WTC11 (cell line): ENCODE measurements at regions not wholly inside any gene's neighbourhood (a gene's known extent, or its start where the extent isn't known, plus 50 kb on each side); places are given as distances from the start of the nearest gene placed in this dataset.

Experiments
- ATAC-seq: fragments of 200-7000 bp; cut with Tn5 transposase; 2 replicates; pipeline ENCODE4 v1.10.0; 2021; ENCODE audit warnings: mild to moderate bottlenecking, moderate library complexity
- CTCF ChIA-PET: fragments of 300-600 bp; sonication (Branson Sonifier 250); formaldehyde crosslinking; loops from one replicate; lab custom pipeline; 2021; ENCODE audit warnings: antibody characterized with exemption; lab: Charles Lee
- POLR2A ChIA-PET: fragments of 350-600 bp; sonication (Branson Sonifier 250); formaldehyde crosslinking; loops from one replicate; lab custom pipeline; 2021; ENCODE audit warnings: antibody characterized with exemption; lab: Charles Lee
- DNase-seq: peaks from one replicate; pipeline ENCODE4 v3.0.0; 2021; ENCODE audit warnings: low spot score
- H3K27ac Mint-ChIP-seq: 2 replicates; pipeline ENCODE4 v1.8.0; 2021; ENCODE audit warnings: mixed read lengths
- H3K27me3 Mint-ChIP-seq: 2 replicates; pipeline ENCODE4 v1.8.0; 2021; ENCODE audit warnings: low read depth, mild to moderate bottlenecking, moderate library complexity, mixed read lengths
- H3K36me3 Mint-ChIP-seq: 2 replicates; pipeline ENCODE4 v1.8.0; 2021; ENCODE audit warnings: mixed read lengths
- H3K4me1 Mint-ChIP-seq: 2 replicates; pipeline ENCODE4 v1.8.0; 2022; ENCODE audit warnings: mixed read lengths
- H3K4me3 Mint-ChIP-seq: 2 replicates; pipeline ENCODE4 v1.8.0; 2021; ENCODE audit warnings: mild to moderate bottlenecking, moderate library complexity, mixed read lengths
- H3K9me3 Mint-ChIP-seq: 2 replicates; pipeline ENCODE4 v1.8.0; 2021; ENCODE audit warnings: mixed read lengths
- FOXK1 ChIP-seq: sonication (generic); formaldehyde crosslinking; IDR thresholded peaks from 2 replicates; pipeline ENCODE4 v1.8.0; 2022; ENCODE audit warnings: mild to moderate bottlenecking, moderate library complexity, missing genetic modification reagents
- GABPB1 ChIP-seq: sonication (generic); formaldehyde crosslinking; IDR thresholded peaks from 2 replicates; pipeline ENCODE4 v1.8.1; 2023; ENCODE audit warnings: mild to moderate bottlenecking, missing genetic modification reagents
- JAZF1 ChIP-seq: fragments of 250-450 bp; sonication (Bioruptor Pico); IDR thresholded peaks from 2 replicates; pipeline ENCODE4 v1.9.0; 2021; ENCODE audit warnings: moderate library complexity, mild to moderate bottlenecking, inconsistent platforms
- NR2C2 ChIP-seq: sonication (generic); formaldehyde crosslinking; IDR thresholded peaks from 2 replicates; pipeline ENCODE4 v1.8.0; 2022; ENCODE audit warnings: mild to moderate bottlenecking, missing genetic modification reagents
- SMAD3 ChIP-seq: sonication (generic); formaldehyde crosslinking; IDR thresholded peaks from 2 replicates; pipeline ENCODE4 v1.8.0; 2022; ENCODE audit warnings: missing genetic modification reagents, mild to moderate bottlenecking, borderline replicate concordance
- SOX15 ChIP-seq: fragments of 250-450 bp; sonication (Bioruptor Pico); IDR thresholded peaks from 2 replicates; pipeline ENCODE4 v1.9.0; 2021; ENCODE audit warnings: mild to moderate bottlenecking
- TEAD1 ChIP-seq: sonication (generic); formaldehyde crosslinking; IDR thresholded peaks from 2 replicates; pipeline ENCODE4 v1.8.0; 2022; ENCODE audit warnings: mild to moderate bottlenecking, missing genetic modification reagents
- ZNF121 ChIP-seq: sonication (generic); formaldehyde crosslinking; IDR thresholded peaks from 2 replicates; pipeline ENCODE4 v1.8.0; 2023; ENCODE audit warnings: missing genetic modification reagents
- ZNF396 ChIP-seq: fragments of 250-450 bp; sonication (Bioruptor Pico); IDR thresholded peaks from 2 replicates; pipeline ENCODE4 v1.8.0; 2021; ENCODE audit warnings: mild to moderate bottlenecking, moderate library complexity, borderline replicate concordance
- TF ChIP-seq, protein P1 (sequence below): sonication (generic); formaldehyde crosslinking; IDR thresholded peaks from 2 replicates; pipeline ENCODE4 v1.8.0; 2022; ENCODE audit warnings: mild to moderate bottlenecking, missing genetic modification reagents
- TF ChIP-seq, protein P2 (sequence below): fragments of 200-600 bp; IDR thresholded peaks from 2 replicates; pipeline ENCODE4 v1.8.0; 2022; ENCODE audit warnings: antibody characterized with exemption
- TF ChIP-seq, protein P3 (sequence below): sonication (generic); formaldehyde crosslinking; IDR thresholded peaks from 2 replicates; pipeline ENCODE4 v1.8.1; 2023; ENCODE audit warnings: mild to moderate bottlenecking, moderate library complexity, missing genetic modification reagents
- TF ChIP-seq, protein P4 (sequence below): sonication (generic); formaldehyde crosslinking; IDR thresholded peaks from 2 replicates; pipeline ENCODE4 v1.8.1; 2023; ENCODE audit warnings: mild to moderate bottlenecking, missing genetic modification reagents
- TF ChIP-seq, protein P5 (sequence below): fragments of 250-450 bp; sonication (Bioruptor Pico); conservative IDR thresholded peaks from 2 replicates; pipeline ENCODE4 v1.9.0; 2021; ENCODE audit warnings: mild to moderate bottlenecking
- TF ChIP-seq, protein P6 (sequence below): fragments of 250-450 bp; sonication (Bioruptor Pico); IDR thresholded peaks from 2 replicates; pipeline ENCODE4 v1.9.0; 2021; ENCODE audit warnings: moderate library complexity, mild to moderate bottlenecking, inconsistent platforms, borderline replicate concordance
- TF ChIP-seq, protein P7 (sequence below): sonication (generic); formaldehyde crosslinking; IDR thresholded peaks from 2 replicates; pipeline ENCODE4 v1.8.0; 2023; ENCODE audit warnings: missing genetic modification reagents

DNA sequence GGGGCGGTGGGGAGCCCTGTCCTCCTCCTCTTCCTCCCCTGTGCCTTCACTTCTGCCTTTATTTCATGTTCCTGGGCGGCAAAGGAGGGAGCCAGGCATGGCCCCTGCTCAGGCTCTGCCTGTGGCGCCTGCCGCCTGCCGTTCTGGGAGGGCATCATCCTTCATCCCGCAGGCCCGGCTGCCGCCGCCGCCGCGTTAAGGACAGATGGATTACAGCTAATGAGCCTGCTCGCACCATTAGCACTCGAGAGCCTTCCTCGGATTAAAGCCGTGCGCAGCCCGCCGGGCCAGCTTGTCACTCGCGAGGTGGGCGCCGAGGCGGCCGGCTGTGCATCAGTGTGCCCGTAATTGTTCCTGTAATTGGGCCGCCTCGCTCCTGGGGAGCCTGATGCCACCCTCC lies 127.7 kb upstream of the GSE1 start:
- CTCF ChIA-PET = interaction anchor here (0.7 to 1.2 kb wide), 3 partner anchors 94 to 147 kb away, joined by 3 to 5 read pairs (median 4); no protein-coding TSS in a partner anchor
- DNase-seq = no peak
- Mint-ChIP-seq H3K36me3 (no peaks in the 10 kb centered on the region), H3K27ac (no peak overlapping the region), H3K9me3 (no peaks in the 10 kb centered on the region), H3K4me1 (0 out of 2 replicates have a peak, but pooled peaks cover 7% of the 10 kb centered on the region), H3K27me3 (no peaks in the 10 kb centered on the region), H3K4me3 (no peak overlapping the region)
- no peak for TF ChIP-seq FOXK1 (CRISPR knock-in tag)
- TF ChIP-seq SMAD3 = no peak
- TF ChIP-seq SOX15 = no peak
- TF ChIP-seq ZNF396 = no peak
- TF ChIP-seq, protein P1, sequence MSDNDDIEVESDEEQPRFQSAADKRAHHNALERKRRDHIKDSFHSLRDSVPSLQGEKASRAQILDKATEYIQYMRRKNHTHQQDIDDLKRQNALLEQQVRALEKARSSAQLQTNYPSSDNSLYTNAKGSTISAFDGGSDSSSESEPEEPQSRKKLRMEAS (CRISPR knock-in tag) = no peak
- TF ChIP-seq, protein P2, sequence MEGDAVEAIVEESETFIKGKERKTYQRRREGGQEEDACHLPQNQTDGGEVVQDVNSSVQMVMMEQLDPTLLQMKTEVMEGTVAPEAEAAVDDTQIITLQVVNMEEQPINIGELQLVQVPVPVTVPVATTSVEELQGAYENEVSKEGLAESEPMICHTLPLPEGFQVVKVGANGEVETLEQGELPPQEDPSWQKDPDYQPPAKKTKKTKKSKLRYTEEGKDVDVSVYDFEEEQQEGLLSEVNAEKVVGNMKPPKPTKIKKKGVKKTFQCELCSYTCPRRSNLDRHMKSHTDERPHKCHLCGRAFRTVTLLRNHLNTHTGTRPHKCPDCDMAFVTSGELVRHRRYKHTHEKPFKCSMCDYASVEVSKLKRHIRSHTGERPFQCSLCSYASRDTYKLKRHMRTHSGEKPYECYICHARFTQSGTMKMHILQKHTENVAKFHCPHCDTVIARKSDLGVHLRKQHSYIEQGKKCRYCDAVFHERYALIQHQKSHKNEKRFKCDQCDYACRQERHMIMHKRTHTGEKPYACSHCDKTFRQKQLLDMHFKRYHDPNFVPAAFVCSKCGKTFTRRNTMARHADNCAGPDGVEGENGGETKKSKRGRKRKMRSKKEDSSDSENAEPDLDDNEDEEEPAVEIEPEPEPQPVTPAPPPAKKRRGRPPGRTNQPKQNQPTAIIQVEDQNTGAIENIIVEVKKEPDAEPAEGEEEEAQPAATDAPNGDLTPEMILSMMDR = no peak
- no peak for ATAC-seq
- POLR2A ChIA-PET = no interaction called here

DNA sequence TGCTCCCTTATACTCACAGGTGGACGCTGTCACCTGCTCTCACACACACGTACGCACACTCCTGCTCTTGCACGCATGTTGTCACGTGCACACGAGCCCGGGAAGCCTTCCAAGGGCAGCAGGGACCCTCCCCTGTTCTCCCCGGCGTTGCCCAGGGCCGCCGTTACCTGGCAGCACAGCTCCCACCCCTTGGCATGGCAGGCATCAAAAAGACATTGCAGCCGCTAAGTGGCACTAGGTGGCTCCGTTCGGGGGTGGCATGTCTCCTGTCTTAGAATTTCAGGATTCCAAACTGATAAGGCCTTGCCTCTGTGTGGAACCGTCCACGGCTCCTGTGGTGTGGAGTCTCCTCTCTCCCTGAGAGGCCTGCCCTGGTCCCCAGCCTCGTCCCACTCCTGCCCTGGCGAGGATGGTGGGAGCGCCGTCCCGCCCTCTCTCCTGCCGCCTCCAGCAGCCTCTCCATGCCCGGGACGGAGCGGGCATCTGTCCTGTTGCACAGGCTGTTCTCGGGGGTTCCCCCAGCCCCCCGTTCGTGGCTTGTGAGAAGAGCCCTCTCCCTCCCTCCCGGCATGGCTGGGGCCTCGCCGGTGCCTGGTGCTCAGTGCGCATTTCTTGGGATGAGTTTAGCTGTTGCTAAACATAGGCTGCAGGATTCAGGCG lies 126.7 kb upstream of the GSE1 start:
- Mint-ChIP-seq H3K27me3 (no peaks in the 10 kb centered on the region), H3K9me3 (no peaks in the 10 kb centered on the region), H3K27ac (no peak overlapping the region), H3K4me3 (no peak overlapping the region), H3K4me1 (peaks cover 4% of the 10 kb centered on the region), H3K36me3 (no peaks in the 10 kb centered on the region)
- no peak for DNase-seq
- CTCF ChIA-PET = interaction anchor here (0.9 to 1.5 kb wide), 4 partner anchors 67 to 155 kb away, joined by 3 to 4 read pairs (median 3); no protein-coding TSS in a partner anchor
- ATAC-seq = no peak
- TF ChIP-seq ZNF121 (CRISPR knock-in tag) (no peak), TEAD1 (CRISPR knock-in tag) (no peak), GABPB1 (no peak), SMAD3 (no peak), JAZF1 (CRISPR knock-in tag) (no peak), NR2C2 (no peak)
- TF ChIP-seq, protein P3, sequence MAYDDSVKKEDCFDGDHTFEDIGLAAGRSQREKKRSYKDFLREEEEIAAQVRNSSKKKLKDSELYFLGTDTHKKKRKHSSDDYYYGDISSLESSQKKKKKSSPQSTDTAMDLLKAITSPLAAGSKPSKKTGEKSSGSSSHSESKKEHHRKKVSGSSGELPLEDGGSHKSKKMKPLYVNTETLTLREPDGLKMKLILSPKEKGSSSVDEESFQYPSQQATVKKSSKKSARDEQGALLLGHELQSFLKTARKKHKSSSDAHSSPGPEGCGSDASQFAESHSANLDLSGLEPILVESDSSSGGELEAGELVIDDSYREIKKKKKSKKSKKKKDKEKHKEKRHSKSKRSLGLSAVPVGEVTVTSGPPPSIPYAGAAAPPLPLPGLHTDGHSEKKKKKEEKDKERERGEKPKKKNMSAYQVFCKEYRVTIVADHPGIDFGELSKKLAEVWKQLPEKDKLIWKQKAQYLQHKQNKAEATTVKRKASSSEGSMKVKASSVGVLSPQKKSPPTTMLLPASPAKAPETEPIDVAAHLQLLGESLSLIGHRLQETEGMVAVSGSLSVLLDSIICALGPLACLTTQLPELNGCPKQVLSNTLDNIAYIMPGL (CRISPR knock-in tag) = no peak
- TF ChIP-seq, protein P4, sequence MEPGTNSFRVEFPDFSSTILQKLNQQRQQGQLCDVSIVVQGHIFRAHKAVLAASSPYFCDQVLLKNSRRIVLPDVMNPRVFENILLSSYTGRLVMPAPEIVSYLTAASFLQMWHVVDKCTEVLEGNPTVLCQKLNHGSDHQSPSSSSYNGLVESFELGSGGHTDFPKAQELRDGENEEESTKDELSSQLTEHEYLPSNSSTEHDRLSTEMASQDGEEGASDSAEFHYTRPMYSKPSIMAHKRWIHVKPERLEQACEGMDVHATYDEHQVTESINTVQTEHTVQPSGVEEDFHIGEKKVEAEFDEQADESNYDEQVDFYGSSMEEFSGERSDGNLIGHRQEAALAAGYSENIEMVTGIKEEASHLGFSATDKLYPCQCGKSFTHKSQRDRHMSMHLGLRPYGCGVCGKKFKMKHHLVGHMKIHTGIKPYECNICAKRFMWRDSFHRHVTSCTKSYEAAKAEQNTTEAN (CRISPR knock-in tag) = no peak
- TF ChIP-seq, protein P5, sequence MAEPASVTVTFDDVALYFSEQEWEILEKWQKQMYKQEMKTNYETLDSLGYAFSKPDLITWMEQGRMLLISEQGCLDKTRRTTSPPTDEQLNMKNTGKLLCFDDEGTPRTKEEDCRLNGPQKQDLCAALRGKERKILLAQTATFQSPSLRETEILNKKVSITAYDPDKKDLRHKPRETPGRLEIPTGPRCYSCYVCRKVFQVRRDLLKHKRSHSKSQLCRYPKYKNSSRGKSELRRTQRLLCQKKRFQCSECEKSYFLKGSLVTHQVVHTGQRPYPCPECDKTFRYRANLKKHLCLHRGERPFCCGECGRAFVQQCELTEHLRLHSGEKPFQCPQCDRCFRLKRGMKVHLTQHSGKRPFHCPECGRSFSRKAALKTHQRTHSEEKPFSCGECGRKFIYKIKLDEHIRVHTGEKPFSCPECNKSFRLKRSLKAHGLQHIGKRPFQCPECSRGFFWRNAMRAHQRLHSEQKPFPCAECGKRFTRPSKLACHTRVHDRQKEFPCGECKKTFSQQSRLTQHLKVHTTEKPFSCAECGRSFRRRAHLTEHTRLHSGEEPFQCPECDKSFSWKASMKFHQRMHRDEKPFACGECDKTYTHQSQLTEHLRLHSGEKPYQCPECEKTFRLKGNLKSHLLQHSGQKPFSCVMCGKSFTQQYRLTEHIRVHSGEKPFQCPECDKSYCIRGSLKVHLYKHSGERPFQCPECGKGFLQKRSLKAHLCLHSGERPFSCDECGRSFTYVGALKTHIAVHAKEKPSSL = no peak
- TF ChIP-seq, protein P6, sequence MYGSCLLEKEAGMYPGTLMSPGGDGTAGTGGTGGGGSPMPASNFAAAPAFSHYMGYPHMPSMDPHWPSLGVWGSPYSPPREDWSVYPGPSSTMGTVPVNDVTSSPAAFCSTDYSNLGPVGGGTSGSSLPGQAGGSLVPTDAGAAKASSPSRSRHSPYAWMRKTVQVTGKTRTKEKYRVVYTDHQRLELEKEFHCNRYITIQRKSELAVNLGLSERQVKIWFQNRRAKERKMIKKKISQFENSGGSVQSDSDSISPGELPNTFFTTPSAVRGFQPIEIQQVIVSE = no peak
- TF ChIP-seq, protein P7, sequence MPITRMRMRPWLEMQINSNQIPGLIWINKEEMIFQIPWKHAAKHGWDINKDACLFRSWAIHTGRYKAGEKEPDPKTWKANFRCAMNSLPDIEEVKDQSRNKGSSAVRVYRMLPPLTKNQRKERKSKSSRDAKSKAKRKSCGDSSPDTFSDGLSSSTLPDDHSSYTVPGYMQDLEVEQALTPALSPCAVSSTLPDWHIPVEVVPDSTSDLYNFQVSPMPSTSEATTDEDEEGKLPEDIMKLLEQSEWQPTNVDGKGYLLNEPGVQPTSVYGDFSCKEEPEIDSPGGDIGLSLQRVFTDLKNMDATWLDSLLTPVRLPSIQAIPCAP = no peak
- POLR2A ChIA-PET = no interaction called here
